Vagina (tissue), 2 donors: ENCODE measurements at regions not wholly inside any gene's neighbourhood (a gene's known extent, or its start where the extent isn't known, plus 50 kb on each side); places are given as distances from the start of the nearest gene placed in this dataset.

Experiments
- DNase-seq, 2 donors: peaks; one replicate each; pipeline ENCODE4 v3.0.0-alpha.2; 2017; ENCODE audit errors: extremely low spot score in 2 of 2
- H3K27ac ChIP-seq: fragments of 200-600 bp; sonication (generic); one replicate; pipeline ENCODE4 v1.5.1; 2019
- H3K27me3 ChIP-seq: fragments of 200-600 bp; sonication (generic); one replicate; pipeline ENCODE4 v1.5.1; 2019
- H3K36me3 ChIP-seq, 2 donors: fragments of 200-600 bp; sonication (generic); one replicate each; pipeline ENCODE4 v1.5.1; 2017 to 2019
- H3K4me1 ChIP-seq: fragments of 200-600 bp; sonication (generic); one replicate; pipeline ENCODE4 v1.5.1; 2019
- H3K4me3 ChIP-seq, 2 donors: fragments of 200-600 bp; sonication (generic); 1 replicate in 1 of 2; 2 replicates in 1 of 2; pipeline ENCODE4 v1.5.1; 2016 to 2019
- H3K9me3 ChIP-seq: fragments of 200-600 bp; sonication (generic); one replicate; pipeline ENCODE4 v1.5.1; 2019
- POLR2A ChIP-seq, 2 donors: fragments of 450-650 bp; IDR thresholded peaks; one replicate each; pipeline ENCODE4 v1.6.1; 2017; ENCODE audit warnings: antibody characterized with exemption in 2 of 2, mild to moderate bottlenecking in 2 of 2, moderate library complexity in 2 of 2
- POLR2AphosphoS5 ChIP-seq, 2 donors: sonication (generic); formaldehyde crosslinking; IDR thresholded peaks; one replicate each; pipeline ENCODE4 v1.9.0; 2017; ENCODE audit warnings: antibody characterized with exemption in 2 of 2, mild to moderate bottlenecking in 2 of 2, low read depth in 1 of 2; ENCODE audit not compliant: insufficient read depth in 1 of 2
- intact Hi-C: fragments of 100-400 bp; cut with DNase I; formaldehyde crosslinking; loops from one replicate; pipeline ENCODE4 v1.15.1; 2023
- TF ChIP-seq, protein P1 (sequence below), 3 experiments: fragments of 450-650 bp in 2 of 3; fragments of 200-600 bp in 1 of 3; sonication (generic) in 1 of 3; IDR thresholded peaks; one replicate each; pipeline ENCODE4 v1.5.1; 2017 to 2019; ENCODE audit warnings: antibody characterized with exemption in 3 of 3, mild to moderate bottlenecking in 2 of 3, moderate library complexity in 2 of 3

DNA sequence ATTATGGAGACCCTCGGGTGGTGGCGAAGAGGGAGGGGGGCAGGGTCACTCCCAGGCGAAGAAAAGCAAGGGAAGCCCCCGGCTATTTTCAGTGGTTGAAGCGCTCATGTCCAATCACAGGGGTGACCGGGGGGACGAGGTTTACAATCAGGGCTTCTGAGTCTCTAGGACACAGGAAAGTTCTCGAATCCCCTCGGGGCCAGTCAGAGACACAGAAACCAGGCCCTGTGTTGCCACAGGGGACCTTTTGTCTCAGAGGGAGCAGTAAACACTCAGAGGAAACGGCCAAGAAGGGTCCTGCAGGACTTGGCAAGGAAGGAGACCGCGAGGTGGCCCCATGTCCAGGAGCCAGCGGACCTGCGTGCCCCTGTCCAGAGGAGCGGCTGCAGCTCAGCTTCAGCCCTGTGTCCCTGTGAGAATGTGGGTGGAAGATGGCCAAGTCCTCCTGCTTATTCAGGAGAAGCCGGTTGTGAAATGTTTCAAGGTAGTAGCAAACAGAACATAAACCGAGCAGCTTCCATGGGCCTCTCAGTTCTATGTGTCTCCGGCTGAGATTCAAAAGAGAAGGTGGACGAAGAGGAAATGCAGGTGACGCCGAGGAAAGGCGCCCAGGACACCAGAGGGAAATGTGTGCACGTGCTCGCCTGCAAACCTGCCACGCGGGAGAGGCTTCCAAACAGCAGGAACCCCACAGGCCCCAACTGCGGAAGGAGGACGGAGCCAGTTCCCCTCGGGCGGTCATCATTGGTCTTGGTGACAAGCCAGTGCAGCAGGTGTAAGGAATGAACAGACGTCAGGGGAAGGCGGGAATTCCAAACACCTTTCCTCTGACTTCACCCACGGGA, 357.6 kb downstream of the BRD1 start:
- no peak overlapping the region for H3K4me3 ChIP-seq
- H3K27me3 ChIP-seq = no peaks in the 10 kb centered on the region
- H3K27ac ChIP-seq = no peak overlapping the region
- no peaks in the 10 kb centered on the region for H3K36me3 ChIP-seq
- H3K4me1 ChIP-seq = no peaks in the 10 kb centered on the region
- DNase-seq = no peak
- intact Hi-C loops = no loop called here
- TF ChIP-seq, protein P1, sequence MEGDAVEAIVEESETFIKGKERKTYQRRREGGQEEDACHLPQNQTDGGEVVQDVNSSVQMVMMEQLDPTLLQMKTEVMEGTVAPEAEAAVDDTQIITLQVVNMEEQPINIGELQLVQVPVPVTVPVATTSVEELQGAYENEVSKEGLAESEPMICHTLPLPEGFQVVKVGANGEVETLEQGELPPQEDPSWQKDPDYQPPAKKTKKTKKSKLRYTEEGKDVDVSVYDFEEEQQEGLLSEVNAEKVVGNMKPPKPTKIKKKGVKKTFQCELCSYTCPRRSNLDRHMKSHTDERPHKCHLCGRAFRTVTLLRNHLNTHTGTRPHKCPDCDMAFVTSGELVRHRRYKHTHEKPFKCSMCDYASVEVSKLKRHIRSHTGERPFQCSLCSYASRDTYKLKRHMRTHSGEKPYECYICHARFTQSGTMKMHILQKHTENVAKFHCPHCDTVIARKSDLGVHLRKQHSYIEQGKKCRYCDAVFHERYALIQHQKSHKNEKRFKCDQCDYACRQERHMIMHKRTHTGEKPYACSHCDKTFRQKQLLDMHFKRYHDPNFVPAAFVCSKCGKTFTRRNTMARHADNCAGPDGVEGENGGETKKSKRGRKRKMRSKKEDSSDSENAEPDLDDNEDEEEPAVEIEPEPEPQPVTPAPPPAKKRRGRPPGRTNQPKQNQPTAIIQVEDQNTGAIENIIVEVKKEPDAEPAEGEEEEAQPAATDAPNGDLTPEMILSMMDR (IDR thresholded peaks at IDR 0.05) = no peak
- H3K9me3 ChIP-seq = no peaks in the 10 kb centered on the region

DNA sequence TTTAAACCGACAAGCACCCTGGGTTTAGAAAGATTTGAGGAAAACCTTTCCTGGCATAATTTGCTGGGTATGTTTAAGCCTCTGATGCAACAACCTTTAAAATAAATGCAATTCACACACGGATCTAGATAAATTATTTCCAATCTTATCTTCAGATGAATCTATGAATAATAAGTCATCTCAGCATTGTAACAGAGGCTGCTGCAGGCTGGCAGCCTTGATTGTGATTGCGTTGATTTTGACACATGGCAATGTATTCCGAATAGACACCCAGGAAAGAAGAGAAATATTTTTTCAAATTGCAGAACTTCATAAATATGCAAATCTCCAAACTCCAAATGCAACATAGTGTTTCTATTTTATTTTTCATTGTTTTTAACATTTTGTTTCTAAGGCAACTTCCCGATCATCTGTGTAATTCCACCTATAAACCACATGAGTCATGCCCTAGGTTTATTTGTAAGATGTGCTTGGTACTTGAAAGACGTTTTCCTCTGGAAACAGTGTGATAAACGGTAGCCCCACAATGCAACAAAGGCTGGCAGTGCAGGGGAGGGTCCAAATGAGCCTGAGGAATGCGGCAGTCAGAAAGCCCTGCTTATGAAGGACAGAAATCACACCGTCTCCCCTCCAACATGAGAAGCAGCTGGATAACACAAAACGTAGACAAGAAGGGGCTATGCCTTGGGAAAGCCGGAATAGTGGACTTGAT, 359.0 kb downstream of the BRD1 start:
- Histone ChIP-seq H3K36me3 (no peaks in the 10 kb centered on the region), H3K9me3 (no peaks in the 10 kb centered on the region), H3K4me3 (no peak overlapping the region), H3K27me3 (no peaks in the 10 kb centered on the region), H3K4me1 (no peaks in the 10 kb centered on the region), H3K27ac (no peak overlapping the region)
- TF ChIP-seq, protein P1 (IDR thresholded peaks at IDR 0.05) = no peak
- no peak for TF ChIP-seq POLR2A (IDR thresholded peaks at IDR 0.05)
- no peak for TF ChIP-seq POLR2AphosphoS5 (IDR thresholded peaks at IDR 0.05; ENCODE audit: insufficient read depth in 1 of 2, low read depth in 1 of 2)
- intact Hi-C loops = no loop called here
- DNase-seq = no peak

DNA sequence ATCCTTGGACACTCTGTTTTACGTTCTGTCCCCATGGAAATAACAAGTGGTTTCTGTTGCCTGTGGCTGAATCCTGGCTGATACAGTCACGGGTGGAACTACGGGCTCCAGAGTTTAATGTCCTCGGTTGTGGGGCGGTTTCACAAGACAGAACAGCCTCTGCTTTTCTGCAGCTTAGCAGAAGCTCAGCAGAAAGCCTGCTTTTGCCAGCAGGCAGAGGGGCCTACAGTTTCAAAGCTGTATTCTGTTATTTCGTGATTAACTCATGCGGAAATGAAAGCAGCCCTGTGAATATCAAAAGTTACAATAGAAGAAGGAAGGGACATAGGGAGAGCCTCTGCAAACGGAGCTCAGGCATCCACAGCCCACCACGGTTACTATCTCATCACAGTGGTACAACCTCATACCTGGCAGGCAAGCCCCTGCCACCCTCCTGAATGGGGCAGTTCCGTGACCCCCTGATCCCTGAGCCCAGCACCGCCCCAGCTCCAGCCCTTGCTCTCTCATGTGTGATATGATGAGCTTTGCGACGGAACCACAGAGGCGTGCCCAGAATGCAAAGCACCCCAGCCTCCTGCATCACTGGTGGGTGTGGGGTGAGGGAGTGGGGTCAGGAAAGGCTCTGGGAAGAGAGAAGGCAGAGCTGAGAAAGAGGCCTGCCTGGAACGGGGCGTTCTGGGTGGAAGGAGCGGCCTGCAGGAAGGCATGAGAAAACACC, 360.6 kb downstream of the BRD1 start:
- Histone ChIP-seq H3K27ac (no peak overlapping the region), H3K4me1 (no peaks in the 10 kb centered on the region), H3K4me3 (no peak overlapping the region), H3K27me3 (no peaks in the 10 kb centered on the region), H3K36me3 (no peaks in the 10 kb centered on the region), H3K9me3 (no peaks in the 10 kb centered on the region)
- DNase-seq = no peak
- TF ChIP-seq POLR2A (IDR thresholded peaks at IDR 0.05) (no peak), POLR2AphosphoS5 (IDR thresholded peaks at IDR 0.05; ENCODE audit: insufficient read depth in 1 of 2, low read depth in 1 of 2) (no peak)
- TF ChIP-seq, protein P1 (IDR thresholded peaks at IDR 0.05) = no peak
- intact Hi-C loops = no loop called here

DNA sequence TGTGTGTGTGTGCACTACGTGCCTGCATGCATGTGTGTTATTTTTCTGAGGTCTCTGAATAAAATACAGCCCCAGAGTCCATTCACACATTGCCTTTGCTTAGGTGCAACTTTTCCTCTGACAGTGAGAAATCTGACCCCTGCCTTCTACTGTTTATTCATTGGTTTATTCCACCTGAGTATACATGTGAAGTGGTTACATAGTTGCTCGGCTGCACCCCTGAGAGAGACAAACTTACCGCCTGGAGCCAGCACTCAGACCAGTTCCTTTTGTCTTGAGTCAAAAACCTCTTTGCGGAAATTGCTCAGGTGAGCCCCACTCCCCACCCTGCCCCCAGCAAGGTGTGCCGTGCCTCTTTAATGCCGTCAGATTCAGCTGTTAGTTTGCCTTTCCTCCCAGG, 363.6 kb downstream of the BRD1 start:
- no peak for TF ChIP-seq POLR2AphosphoS5 (IDR thresholded peaks at IDR 0.05; ENCODE audit: insufficient read depth in 1 of 2, low read depth in 1 of 2)
- no peak for TF ChIP-seq POLR2A (IDR thresholded peaks at IDR 0.05)
- TF ChIP-seq, protein P1 (IDR thresholded peaks at IDR 0.05) = no peak
- Histone ChIP-seq H3K36me3 (no peaks in the 10 kb centered on the region), H3K27me3 (no peaks in the 10 kb centered on the region), H3K9me3 (no peaks in the 10 kb centered on the region), H3K4me1 (no peaks in the 10 kb centered on the region), H3K4me3 (no peak overlapping the region), H3K27ac (no peak overlapping the region)
- intact Hi-C loops = no loop called here
- DNase-seq = no peak
